ENCODE measurements at regions not wholly inside any gene's neighbourhood (a gene's known extent, or its start where the extent isn't known, plus 50 kb on each side); places are given as distances from the start of the nearest gene placed in this dataset.
"Not testable (repeated sequence)": the region's sequence is repeated elsewhere in the genome, so short reads cannot be mapped to it uniquely, and the experiment has no call there.

- Mint-ChIP-seq H3K9me3 (ENCODE audit: low read depth) (no peaks in the 10 kb centered on the region), H3K27ac (no peak overlapping the region), H3K27me3 (no peaks in the 10 kb centered on the region)
Observed at GRCh38 chr3:102031834-102032233, 182.5 kb downstream of the NFKBIZ start.

GRCh38 chr3:102032491-102033383, 183.4 kb downstream of the NFKBIZ start:
- no peak overlapping the region for H3K4me3 Mint-ChIP-seq
- no peaks in the 10 kb centered on the region for H3K36me3 Mint-ChIP-seq
- no peaks in the 10 kb centered on the region for H3K27me3 Mint-ChIP-seq
- H3K27ac Mint-ChIP-seq = no peak overlapping the region
- peaks cover 2% of the 10 kb centered on the region for H3K4me1 Mint-ChIP-seq (ENCODE audit: low read depth)
- no peaks in the 10 kb centered on the region for H3K9me3 Mint-ChIP-seq (ENCODE audit: low read depth)

More at GRCh38 chr3:102031834-102032233, 182.5 kb downstream of the NFKBIZ start:
- H3K4me1 Mint-ChIP-seq (ENCODE audit: low read depth) = peaks cover 2% of the 10 kb centered on the region
- no peak overlapping the region for H3K4me3 Mint-ChIP-seq
- no peaks in the 10 kb centered on the region for H3K36me3 Mint-ChIP-seq

- Mint-ChIP-seq H3K27ac (no peak overlapping the region), H3K4me3 (no peak overlapping the region), H3K9me3 (ENCODE audit: low read depth) (no peaks in the 10 kb centered on the region), H3K36me3 (peaks cover 4% of the 10 kb centered on the region), H3K4me1 (ENCODE audit: low read depth) (peaks cover 7% of the 10 kb centered on the region), H3K27me3 (no peaks in the 10 kb centered on the region)
Observed at GRCh38 chr3:102034639-102035451, 185.5 kb downstream of the NFKBIZ start.

- H3K4me3 Mint-ChIP-seq = no peak overlapping the region
- H3K27ac Mint-ChIP-seq = no peak overlapping the region
Observed at GRCh38 chr3:102036017-102036416, 186.7 kb downstream of the NFKBIZ start.

GRCh38 chr3:102036472-102036871, 187.2 kb downstream of the NFKBIZ start:
- Mint-ChIP-seq H3K36me3 (peaks cover 6% of the 10 kb centered on the region), H3K9me3 (ENCODE audit: low read depth) (no peaks in the 10 kb centered on the region), H3K27ac (no peak overlapping the region), H3K4me1 (ENCODE audit: low read depth) (peaks cover 5% of the 10 kb centered on the region), H3K4me3 (no peak overlapping the region), H3K27me3 (no peaks in the 10 kb centered on the region)

More at GRCh38 chr3:102036017-102036416, 186.7 kb downstream of the NFKBIZ start:
- no peaks in the 10 kb centered on the region for H3K27me3 Mint-ChIP-seq
- peaks cover 5% of the 10 kb centered on the region for H3K36me3 Mint-ChIP-seq
- H3K4me1 Mint-ChIP-seq (ENCODE audit: low read depth) = peaks cover 7% of the 10 kb centered on the region
- no peaks in the 10 kb centered on the region for H3K9me3 Mint-ChIP-seq (ENCODE audit: low read depth)

GRCh38 chr3:102037209-102037608, 187.9 kb downstream of the NFKBIZ start:
- Mint-ChIP-seq H3K4me3 (no peak overlapping the region), H3K36me3 (peaks cover 6% of the 10 kb centered on the region), H3K27me3 (no peaks in the 10 kb centered on the region), H3K4me1 (ENCODE audit: low read depth) (peaks cover 5% of the 10 kb centered on the region), H3K9me3 (ENCODE audit: low read depth) (no peaks in the 10 kb centered on the region), H3K27ac (no peak overlapping the region)

GRCh38 chr3:102037791-102038190, 188.5 kb downstream of the NFKBIZ start:
- no peaks in the 10 kb centered on the region for H3K27me3 Mint-ChIP-seq
- H3K9me3 Mint-ChIP-seq (ENCODE audit: low read depth) = no peaks in the 10 kb centered on the region
- H3K4me1 Mint-ChIP-seq (ENCODE audit: low read depth) = peaks cover 5% of the 10 kb centered on the region
- peaks cover 6% of the 10 kb centered on the region for H3K36me3 Mint-ChIP-seq
- no peak overlapping the region for H3K4me3 Mint-ChIP-seq
- H3K27ac Mint-ChIP-seq = no peak overlapping the region

GRCh38 chr3:102038477-102039142, 189.3 kb downstream of the NFKBIZ start:
- Mint-ChIP-seq H3K4me1 (ENCODE audit: low read depth) (peaks cover 5% of the 10 kb centered on the region), H3K4me3 (no peak overlapping the region), H3K9me3 (ENCODE audit: low read depth) (no peaks in the 10 kb centered on the region), H3K27me3 (no peaks in the 10 kb centered on the region), H3K27ac (no peak overlapping the region), H3K36me3 (peaks cover 6% of the 10 kb centered on the region)

- not testable (repeated sequence) for H3K4me1 Mint-ChIP-seq (ENCODE audit: low read depth); H3K9me3 Mint-ChIP-seq (ENCODE audit: low read depth); H3K4me3 Mint-ChIP-seq; H3K36me3 Mint-ChIP-seq; H3K27ac Mint-ChIP-seq; H3K27me3 Mint-ChIP-seq
Observed at GRCh38 chr3:102040144-102040543, 190.8 kb downstream of the NFKBIZ start.

- Mint-ChIP-seq H3K27ac (peak overlapping the region; percentile 54), H3K27me3 (no peaks in the 10 kb centered on the region), H3K4me3 (no peak overlapping the region), H3K9me3 (ENCODE audit: low read depth) (peaks cover 7% of the 10 kb centered on the region), H3K36me3 (peaks cover 13% of the 10 kb centered on the region), H3K4me1 (ENCODE audit: low read depth) (peaks cover 26% of the 10 kb centered on the region)
Observed at GRCh38 chr3:102053375-102053989, 204.2 kb downstream of the NFKBIZ start.

- Mint-ChIP-seq H3K9me3 (ENCODE audit: low read depth) (peaks cover 7% of the 10 kb centered on the region), H3K36me3 (peaks cover 13% of the 10 kb centered on the region), H3K27me3 (no peaks in the 10 kb centered on the region), H3K4me3 (no peak overlapping the region), H3K4me1 (ENCODE audit: low read depth) (peaks cover 37% of the 10 kb centered on the region), H3K27ac (no peak overlapping the region)
Observed at GRCh38 chr3:102054543-102055080, 205.3 kb downstream of the NFKBIZ start.

GRCh38 chr3:102057781-102058421, 208.6 kb downstream of the NFKBIZ start:
- H3K27ac Mint-ChIP-seq = peak overlapping the region; percentile 78
- peak overlapping the region; percentile 25 for H3K4me3 Mint-ChIP-seq
- no peaks in the 10 kb centered on the region for H3K27me3 Mint-ChIP-seq
- H3K36me3 Mint-ChIP-seq = peaks cover 2% of the 10 kb centered on the region
- H3K9me3 Mint-ChIP-seq (ENCODE audit: low read depth) = no peaks in the 10 kb centered on the region
- H3K4me1 Mint-ChIP-seq (ENCODE audit: low read depth) = peaks cover 43% of the 10 kb centered on the region

- Mint-ChIP-seq H3K27me3 (no peaks in the 10 kb centered on the region), H3K36me3 (peaks cover 2% of the 10 kb centered on the region), H3K4me1 (ENCODE audit: low read depth) (peaks cover 37% of the 10 kb centered on the region), H3K27ac (peak overlapping the region; percentile 59), H3K4me3 (no peak overlapping the region), H3K9me3 (ENCODE audit: low read depth) (no peaks in the 10 kb centered on the region)
Observed at GRCh38 chr3:102059145-102059943, 210.0 kb downstream of the NFKBIZ start.
